Umbilical cord (tissue), 1 donor: ENCODE measurements at regions not wholly inside any gene's neighbourhood (a gene's known extent, or its start where the extent isn't known, plus 50 kb on each side); places are given as distances from the start of the nearest gene placed in this dataset.

ENCODE experiments used
- DNase-seq: peaks from one replicate; pipeline ENCODE4 v3.0.0-alpha.2; 2015; ENCODE audit warnings: low spot score

- DNase-seq = no peak
Observed at GRCh38 chr12:14253496-14253895, 112.0 kb upstream of the ATF7IP start.

- no peak for DNase-seq
Observed at GRCh38 chr12:14254781-14255180, 110.7 kb upstream of the ATF7IP start.

GRCh38 chr12:14256121-14256520 is 109.4 kb upstream of the ATF7IP start:
- DNase-seq = peak; percentile 59

GRCh38 chr12:14256555-14257169 is 108.8 kb upstream of the ATF7IP start:
- DNase-seq = peak; percentile 88

- DNase-seq = no peak
Observed at GRCh38 chr12:14257303-14257733, 108.2 kb upstream of the ATF7IP start.

- peak; percentile 99 for DNase-seq
Observed at GRCh38 chr12:14257734-14258574, 107.5 kb upstream of the ATF7IP start.

GRCh38 chr12:14258575-14258940 is 106.9 kb upstream of the ATF7IP start:
- peak; percentile 64 for DNase-seq

- DNase-seq = no peak
Observed at GRCh38 chr12:14259481-14260010, 105.9 kb upstream of the ATF7IP start.

- DNase-seq = peak; percentile 92
Observed at GRCh38 chr12:14260011-14260993, 105.2 kb upstream of the ATF7IP start.

- no peak for DNase-seq
Observed at GRCh38 chr12:14261096-14261495, 104.4 kb upstream of the ATF7IP start.

GRCh38 chr12:14261861-14262260 is 103.6 kb upstream of the ATF7IP start:
- DNase-seq = peak; percentile 47

- no peak for DNase-seq
Observed at GRCh38 chr12:14262771-14263511, 102.5 kb upstream of the ATF7IP start.

GRCh38 chr12:14263742-14264141 is 101.7 kb upstream of the ATF7IP start:
- DNase-seq = no peak

- DNase-seq = no peak
Observed at GRCh38 chr12:14264316-14264715, 101.2 kb upstream of the ATF7IP start.

- DNase-seq = no peak
Observed at GRCh38 chr12:14264778-14265177, 100.7 kb upstream of the ATF7IP start.

GRCh38 chr12:14268120-14268515 is 97.4 kb upstream of the ATF7IP start:
- no peak for DNase-seq

- no peak for DNase-seq
Observed at GRCh38 chr12:14270392-14270791, 95.1 kb upstream of the ATF7IP start.

GRCh38 chr12:14272956-14273912 is 92.2 kb upstream of the ATF7IP start:
- DNase-seq = peak; percentile 50

- DNase-seq = no peak
Observed at GRCh38 chr12:14273913-14274311, 91.6 kb upstream of the ATF7IP start.

GRCh38 chr12:14275111-14275510 is 90.4 kb upstream of the ATF7IP start:
- DNase-seq = no peak
